ENCODE measurements at regions not wholly inside any gene's neighbourhood (a gene's known extent, or its start where the extent isn't known, plus 50 kb on each side); places are given as distances from the start of the nearest gene placed in this dataset.
"Not testable (repeated sequence)": the region's sequence is repeated elsewhere in the genome, so short reads cannot be mapped to it uniquely, and the experiment has no call there.

GRCh38 chr5:68834491-68834981 lies 259.3 kb upstream of the SLC30A5 start:
- DNase-seq = no peak

DNA sequence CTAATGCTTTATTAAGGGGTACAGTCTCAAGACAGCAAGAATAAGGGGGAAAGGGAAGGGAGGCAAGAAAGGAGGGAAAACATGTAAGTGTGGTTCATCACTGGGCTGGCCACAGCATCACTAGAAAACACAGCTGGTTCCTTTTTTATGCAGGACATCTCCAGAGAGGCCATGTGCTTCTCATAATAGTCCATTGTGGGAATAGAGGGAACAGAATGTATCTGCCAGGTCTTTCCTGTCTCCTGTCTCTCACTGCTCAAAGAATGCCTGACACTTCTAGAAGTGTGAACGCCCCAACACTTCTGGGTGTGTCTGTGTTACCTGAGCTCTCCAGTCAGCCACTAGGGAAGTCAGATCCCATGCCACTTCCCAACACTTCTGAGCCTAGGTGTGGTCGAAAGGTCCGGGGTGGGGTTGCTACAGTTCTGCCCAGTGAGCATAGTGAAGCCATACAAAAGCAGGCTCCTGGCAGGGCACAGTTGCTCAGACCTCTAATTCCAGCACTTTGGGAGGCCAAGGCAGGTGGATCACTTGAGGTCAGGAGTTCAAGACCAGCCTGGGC lies 255.6 kb upstream of the SLC30A5 start:
- DNase-seq = no peak

DNA sequence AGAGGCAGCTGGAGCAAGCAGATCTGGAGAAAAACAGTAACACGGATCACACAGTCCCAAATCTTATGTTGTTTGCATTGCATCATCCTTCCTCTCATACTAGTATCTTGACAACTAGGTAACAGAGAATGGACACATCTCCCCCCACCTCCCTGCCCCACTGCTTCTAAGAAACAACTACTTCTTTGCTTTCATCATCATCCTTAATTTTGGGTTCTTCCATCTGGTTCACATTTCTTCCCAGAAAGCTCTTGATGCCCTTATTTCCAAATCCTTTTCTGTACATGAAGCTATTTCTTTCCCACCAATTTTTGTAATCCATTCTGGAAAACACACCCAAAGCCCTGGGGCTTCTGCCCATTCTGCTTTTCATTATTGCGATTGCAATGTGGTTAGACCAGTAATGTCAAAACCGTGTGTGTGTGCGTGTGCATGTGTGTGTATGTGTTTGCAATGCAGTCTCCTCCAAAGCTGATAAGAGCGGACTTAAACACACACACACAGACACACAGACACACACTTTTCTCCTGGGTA lies 254.7 kb upstream of the SLC30A5 start:
- DNase-seq = no peak

- no peak for DNase-seq
These were observed 250.0 kb upstream of the SLC30A5 start for GRCh38 chr5:68843624-68844364.

DNA sequence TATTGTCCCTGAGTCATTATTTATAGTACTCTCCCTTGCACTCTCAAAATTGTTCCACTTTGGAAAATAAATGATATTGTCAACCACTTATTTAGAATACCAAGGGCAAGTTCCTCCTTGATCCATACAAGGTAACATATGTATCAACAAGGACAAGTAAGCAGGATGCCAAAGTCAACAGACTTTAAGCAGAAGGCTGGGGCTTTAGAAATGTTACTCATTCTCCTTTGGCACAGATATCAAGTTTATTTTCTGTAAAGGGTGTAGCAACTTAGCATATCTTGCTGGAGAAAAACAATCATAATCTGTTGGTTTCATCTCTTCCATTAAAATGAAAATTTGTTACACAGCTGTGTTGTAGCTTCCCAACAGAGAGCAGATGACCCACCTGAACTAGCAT lies 248.7 kb upstream of the SLC30A5 start:
- DNase-seq = peak; percentile 3

DNA sequence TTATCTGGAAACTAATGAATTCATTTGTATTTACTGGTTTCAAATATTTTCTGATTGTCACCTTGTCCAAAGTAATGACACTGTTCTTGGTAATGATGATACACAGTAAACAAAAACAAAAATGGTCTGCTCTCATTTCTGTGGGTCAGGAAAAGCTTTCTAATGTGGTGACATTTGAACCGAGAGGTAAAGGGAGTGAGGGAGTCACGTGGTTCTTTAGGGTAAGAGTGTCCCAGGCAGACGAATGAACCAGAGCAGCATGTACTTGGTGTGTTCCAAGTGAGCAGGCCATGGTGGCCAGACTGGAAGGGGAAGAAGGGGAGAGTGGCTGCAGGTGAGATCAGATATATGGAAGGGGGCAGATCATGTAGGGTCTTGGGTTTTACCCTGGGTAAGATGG lies 247.0 kb upstream of the SLC30A5 start:
- no peak for DNase-seq

DNA sequence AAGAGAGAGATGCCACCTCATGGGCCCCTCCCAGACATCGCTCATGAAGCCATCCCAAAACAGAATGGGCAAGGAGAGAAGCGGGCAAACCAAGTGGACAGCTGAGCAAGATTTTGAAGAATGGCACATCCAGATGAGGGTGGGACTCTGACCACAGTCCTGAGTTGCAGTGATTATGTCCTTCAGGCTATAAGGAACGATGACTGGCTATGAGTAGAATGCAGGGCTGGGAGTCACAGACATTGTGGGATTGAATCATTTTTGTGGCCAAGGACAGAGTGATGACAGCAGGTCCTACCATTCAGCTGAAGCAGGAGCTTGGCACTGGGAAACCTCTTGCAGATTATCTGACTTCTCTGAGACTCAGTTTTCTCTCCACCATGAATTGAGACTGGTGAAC lies 245.7 kb upstream of the SLC30A5 start:
- DNase-seq = no peak

- no peak for DNase-seq
These were observed 244.7 kb upstream of the SLC30A5 start for GRCh38 chr5:68849103-68849502.

DNA sequence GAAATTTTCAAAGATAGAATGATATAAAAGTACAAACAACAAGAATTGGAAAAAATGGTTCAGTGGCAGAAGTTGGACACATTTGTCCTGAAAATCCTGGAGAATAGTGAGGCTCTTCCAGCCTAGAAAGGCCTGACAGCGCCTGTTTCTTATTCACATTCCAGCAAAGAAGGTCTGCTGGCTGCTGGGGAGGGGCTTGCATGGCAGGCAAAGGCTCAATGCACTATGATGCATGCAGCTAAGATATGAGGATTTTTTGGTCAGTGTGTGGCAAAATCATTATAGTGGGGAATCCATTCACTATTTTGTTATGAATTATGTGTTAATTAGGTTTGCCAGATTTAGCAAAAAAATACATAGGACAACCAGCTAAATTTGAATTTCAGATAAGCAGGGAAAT lies 243.9 kb upstream of the SLC30A5 start:
- DNase-seq = no peak

- DNase-seq = no peak
These were observed 232.7 kb upstream of the SLC30A5 start for GRCh38 chr5:68861099-68861498.

GRCh38 chr5:68862560-68862959 lies 231.3 kb upstream of the SLC30A5 start:
- no peak for DNase-seq

GRCh38 chr5:68865192-68865591 lies 228.6 kb upstream of the SLC30A5 start:
- DNase-seq = not testable (repeated sequence)

DNA sequence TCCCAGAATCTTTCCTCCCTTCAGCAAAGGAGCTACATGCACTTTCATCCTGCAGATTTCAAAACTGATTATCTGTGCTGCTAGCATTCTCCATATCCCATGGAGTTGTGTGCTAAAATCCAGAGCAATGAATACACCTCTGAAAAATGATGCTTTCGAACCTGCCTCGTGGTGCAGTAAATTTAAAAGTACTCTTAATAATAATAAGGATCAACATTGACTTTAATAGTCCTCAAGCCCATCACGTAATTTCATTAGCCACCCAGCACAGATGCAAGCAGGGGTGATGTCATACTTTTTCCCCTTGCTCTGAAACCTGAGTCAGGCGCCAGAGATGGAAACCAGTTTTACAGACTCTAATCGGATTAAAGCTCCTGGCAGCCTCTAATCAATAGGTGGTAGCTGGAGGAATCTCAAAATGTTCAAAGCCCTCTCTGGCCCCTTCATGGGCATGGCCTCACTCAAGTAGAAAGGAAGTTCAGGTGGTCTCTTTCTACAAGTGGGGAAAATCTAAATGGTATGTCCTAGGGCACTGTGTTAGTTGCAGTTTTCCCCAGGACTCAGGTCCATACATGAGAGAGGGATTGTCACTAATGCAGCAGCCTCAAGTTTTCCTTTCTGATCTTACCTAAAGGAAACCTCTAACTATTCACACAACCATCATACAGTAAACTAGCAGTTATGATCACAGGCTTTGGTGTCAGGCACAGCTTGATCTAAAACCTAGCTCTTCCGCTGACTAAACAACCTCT lies 221.6 kb upstream of the SLC30A5 start:
- DNase-seq = no peak

DNA sequence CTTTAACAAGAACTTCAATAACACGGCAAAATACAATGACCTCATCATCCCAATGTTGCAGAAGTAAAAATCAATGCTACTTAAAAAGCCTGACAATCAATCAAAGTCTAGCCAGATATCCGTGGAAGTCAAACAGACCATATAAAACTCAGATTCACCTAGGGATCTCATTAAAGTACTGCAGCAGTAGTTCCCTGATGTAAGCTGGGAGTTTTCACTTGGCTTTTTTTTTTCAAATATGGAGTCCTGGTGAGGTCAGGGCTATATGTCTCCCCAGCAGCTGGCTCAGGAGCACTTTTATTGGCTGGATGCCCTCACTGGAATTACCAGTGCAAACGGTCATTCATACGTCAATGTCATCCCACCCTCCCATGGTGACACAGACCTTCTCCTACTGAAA lies 220.6 kb upstream of the SLC30A5 start:
- no peak for DNase-seq

GRCh38 chr5:68875351-68875750 lies 218.5 kb upstream of the SLC30A5 start:
- no peak for DNase-seq

DNA sequence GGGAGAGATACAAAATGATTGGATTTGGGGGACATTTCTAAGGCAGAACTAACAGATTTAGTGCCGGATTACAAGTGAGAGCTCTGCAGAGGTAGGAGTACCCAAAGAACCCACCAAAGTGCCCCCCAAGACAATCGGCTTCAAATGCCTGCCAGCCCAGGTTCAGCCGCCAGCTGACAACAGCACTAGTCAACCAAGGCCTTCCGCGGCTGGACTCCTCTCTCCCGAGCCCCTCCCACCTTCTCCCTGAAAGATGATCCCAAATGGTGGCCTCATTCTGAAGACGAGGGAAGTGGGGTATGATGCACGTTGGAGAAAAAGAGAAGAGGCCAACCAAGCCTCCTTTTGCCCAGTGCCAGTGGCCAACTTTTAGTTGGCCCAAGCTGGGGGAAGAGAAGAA lies 210.4 kb upstream of the SLC30A5 start:
- no peak for DNase-seq

GRCh38 chr5:68884144-68884754 lies 209.6 kb upstream of the SLC30A5 start:
- DNase-seq = no peak

GRCh38 chr5:68884883-68885282 lies 208.9 kb upstream of the SLC30A5 start:
- no peak for DNase-seq

DNA sequence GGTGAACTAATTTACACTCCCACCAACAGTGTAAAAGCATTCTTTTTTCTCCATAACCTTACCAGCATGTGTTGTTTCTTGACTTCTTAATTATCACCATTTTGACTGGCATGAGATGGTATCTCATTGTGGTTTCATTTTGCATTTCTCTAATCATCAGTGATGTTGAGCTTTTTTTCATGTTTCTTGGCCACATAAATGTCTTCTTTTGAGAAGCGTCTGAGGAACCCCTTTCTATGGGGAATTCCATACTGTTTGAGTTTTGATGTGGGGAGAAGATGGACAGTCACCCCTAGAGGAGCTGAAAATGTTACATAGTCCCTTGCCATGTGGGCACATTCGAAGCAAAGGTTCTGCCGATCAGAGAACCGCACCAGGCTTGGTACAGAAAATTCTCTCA lies 207.0 kb upstream of the SLC30A5 start:
- no peak for DNase-seq

DNA sequence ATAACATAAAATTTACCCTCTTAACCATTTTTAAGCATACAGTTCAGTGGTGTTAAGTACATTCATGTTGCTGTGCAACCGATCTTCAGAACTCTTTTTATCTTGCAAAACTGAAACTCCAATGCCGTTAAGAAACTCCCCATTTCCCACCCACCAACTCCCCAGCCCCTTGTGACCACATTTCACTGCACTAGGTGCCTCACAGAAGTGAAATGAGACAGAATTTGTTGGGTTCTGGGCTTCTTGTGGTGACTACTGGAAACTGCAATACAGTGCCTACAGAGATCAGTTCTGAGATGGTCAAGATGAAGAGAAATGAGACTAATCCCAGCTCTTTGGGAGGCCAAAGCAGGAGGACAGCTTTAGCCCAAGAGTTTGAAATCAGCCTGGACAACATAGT lies 202.1 kb upstream of the SLC30A5 start:
- DNase-seq = no peak

GRCh38 chr5:68894673-68895072 lies 199.1 kb upstream of the SLC30A5 start:
- DNase-seq = no peak

- DNase-seq = peak; percentile 86
These were observed 194.8 kb upstream of the SLC30A5 start for GRCh38 chr5:68898951-68899471.

All from NCI-H2029 (cell line).